CD14-positive monocyte (primary cell): ENCODE measurements at regions not wholly inside any gene's neighbourhood (a gene's known extent, or its start where the extent isn't known, plus 50 kb on each side); places are given as distances from the start of the nearest gene placed in this dataset.

ENCODE experiments used
- DNase-seq, 3 donors: peaks; one replicate each; pipeline ENCODE4 v3.0.0-alpha.2; 2011 to 2022
- H2AFZ ChIP-seq: 2 replicates; pipeline ENCODE4 v1.6.0; 2012; ENCODE audit warnings: mild to moderate bottlenecking, low read depth, low read length, inconsistent platforms; ENCODE audit not compliant: insufficient read depth, poor library complexity, severe bottlenecking
- H3K27ac ChIP-seq, 2 donors: 1 replicate in 1 of 2; 2 replicates in 1 of 2; pipeline ENCODE4 v1.5.1; 2012 to 2013; ENCODE audit warnings: low read length in 2 of 2, control low read depth in 1 of 2, inconsistent platforms in 1 of 2, low read depth in 1 of 2, mild to moderate bottlenecking in 1 of 2
- H3K27me3 ChIP-seq, 2 donors: one replicate each; pipeline versions ENCODE4 v1.6.0 to v1.6.1; 2011 to 2013; ENCODE audit warnings: low read length in 2 of 2; ENCODE audit not compliant: control insufficient read depth in 2 of 2, insufficient read depth in 2 of 2
- H3K36me3 ChIP-seq, 2 donors: replicated peaks in 1 of 2; 1 replicate in 1 of 2; 2 replicates in 1 of 2; pipeline versions ENCODE4 v1.5.1 to v1.6.1; 2012 to 2013; ENCODE audit warnings: low read length in 2 of 2, control low read depth in 1 of 2, inconsistent platforms in 1 of 2, mild to moderate bottlenecking in 1 of 2; ENCODE audit not compliant: insufficient read depth in 2 of 2, control insufficient read depth in 1 of 2
- H3K4me1 ChIP-seq, 2 donors: 1 replicate in 1 of 2; 2 replicates in 1 of 2; pipeline versions ENCODE4 v1.5.1 to v1.6.1; 2012 to 2013; ENCODE audit warnings: low read length in 2 of 2, control low read depth in 1 of 2, inconsistent platforms in 1 of 2, mild to moderate bottlenecking in 1 of 2, moderate library complexity in 1 of 2; ENCODE audit not compliant: insufficient read depth in 2 of 2, control insufficient read depth in 1 of 2
- H3K4me2 ChIP-seq: replicated peaks from 2 replicates; pipeline ENCODE3; 2012; ENCODE audit warnings: low read length, moderate library complexity, mild to moderate bottlenecking; ENCODE audit not compliant: poor library complexity, severe bottlenecking; ENCODE audit errors: extremely low read depth
- H3K4me3 ChIP-seq, 3 experiments: fragments of 200-600 bp in 1 of 3; sonication (generic) in 1 of 3; replicated peaks in 1 of 3; 1 replicate in 2 of 3; 2 replicates in 1 of 3; pipeline ENCODE4 v1.5.1; 2011 to 2013; ENCODE audit warnings: low read length in 3 of 3, mild to moderate bottlenecking in 3 of 3, control low read depth in 2 of 3, low read depth in 2 of 3, inconsistent platforms in 1 of 3, moderate library complexity in 1 of 3
- H3K79me2 ChIP-seq: 2 replicates; pipeline ENCODE4 v1.6.0; 2012; ENCODE audit warnings: mild to moderate bottlenecking, control low read depth, inconsistent platforms, low read length, moderate library complexity; ENCODE audit not compliant: insufficient read depth
- H3K9ac ChIP-seq: 2 replicates; pipeline ENCODE4 v1.6.0; 2017; ENCODE audit warnings: low read length, mild to moderate bottlenecking; ENCODE audit not compliant: insufficient read depth, poor library complexity, severe bottlenecking
- H3K9me3 ChIP-seq, 2 donors: replicated peaks in 1 of 2; 1 replicate in 1 of 2; 2 replicates in 1 of 2; pipeline versions ENCODE4 v1.5.1 to v1.6.1; 2012 to 2013; ENCODE audit warnings: low read length in 2 of 2, control low read depth in 1 of 2; ENCODE audit not compliant: control insufficient read depth in 1 of 2, insufficient read depth in 1 of 2
- H4K20me1 ChIP-seq: 2 replicates; pipeline ENCODE4 v1.6.0; 2012; ENCODE audit warnings: mild to moderate bottlenecking, low read length, control low read depth, moderate library complexity; ENCODE audit not compliant: insufficient read depth
- H3K27ac Mint-ChIP-seq, 7 donors: one replicate each; pipeline ENCODE4 v1.8.0; 2020; ENCODE audit warnings: mild to moderate bottlenecking in 7 of 7, mixed read lengths in 7 of 7, moderate library complexity in 6 of 7, inconsistent platforms in 2 of 7
- H3K27me3 Mint-ChIP-seq, 3 donors: one replicate each; pipeline ENCODE4 v1.8.0; 2021 to 2022; ENCODE audit warnings: low read depth in 3 of 3, mild to moderate bottlenecking in 3 of 3, mixed read lengths in 3 of 3, moderate library complexity in 3 of 3, inconsistent platforms in 1 of 3
- H3K36me3 Mint-ChIP-seq, 2 donors: one replicate each; pipeline ENCODE4 v1.8.0; 2020; ENCODE audit warnings: mixed read lengths in 2 of 2, inconsistent platforms in 1 of 2, mild to moderate bottlenecking in 1 of 2
- H3K4me1 Mint-ChIP-seq: one replicate; pipeline ENCODE4 v1.8.0; 2020; ENCODE audit warnings: mild to moderate bottlenecking, mixed read lengths
- H3K4me3 Mint-ChIP-seq, 2 donors: one replicate each; pipeline ENCODE4 v1.8.0; 2020; ENCODE audit warnings: mild to moderate bottlenecking in 2 of 2, mixed read lengths in 2 of 2, moderate library complexity in 1 of 2
- H3K9me3 Mint-ChIP-seq, 7 donors: one replicate each; pipeline ENCODE4 v1.8.0; 2020 to 2022; ENCODE audit warnings: mixed read lengths in 7 of 7, mild to moderate bottlenecking in 6 of 7, moderate library complexity in 6 of 7, inconsistent platforms in 2 of 7
- CTCF ChIP-seq: fragments of 200-600 bp; IDR thresholded peaks from one replicate; pipeline ENCODE4 v1.8.0; 2022; ENCODE audit warnings: antibody characterized with exemption, mild to moderate bottlenecking
- WGBS: methylation state at CpG from one replicate; pipeline ENCODE4 v1.1.5; 2013; ENCODE audit warnings: missing lambda C conversion rate; ENCODE audit not compliant: insufficient coverage; 5-methylcytosine and 5-hydroxymethylcytosine counted together
- intact Hi-C, 2 donors: fragments of 100-400 bp; cut with micrococcal nuclease; formaldehyde crosslinking; loops; one replicate each; pipeline versions ENCODE4 v1.15.0 to v1.15.1; 2023

GRCh38 chr2:151118269-151118668 lies 143.4 kb downstream of the RBM43 start:
- Histone ChIP-seq H3K36me3 (no peaks in the 10 kb centered on the region), H3K4me2 (no peak overlapping the region), H3K27me3 (no peaks in the 10 kb centered on the region), H3K9ac (no peak overlapping the region), H3K9me3 (peaks cover 0 to 3% of the 10 kb centered on the region in 2 donors), H2AFZ (no peak overlapping the region), H4K20me1 (no peaks in the 10 kb centered on the region), H3K79me2 (no peaks in the 10 kb centered on the region), H3K27ac (no peak overlapping the region), H3K4me1 (no peaks in the 10 kb centered on the region), H3K4me3 (no peak overlapping the region)
- H3K36me3 Mint-ChIP-seq: no peaks in the 10 kb centered on the region
- intact Hi-C loops: no loop called here
- no peaks in the 10 kb centered on the region for H3K4me1 Mint-ChIP-seq
- no peak overlapping the region for H3K27ac Mint-ChIP-seq
- H3K4me3 Mint-ChIP-seq: no peak overlapping the region
- no peak for TF ChIP-seq CTCF
- peaks cover 3 to 15% (median 9%) of the 10 kb centered on the region in 7 donors for H3K9me3 Mint-ChIP-seq
- no peak for DNase-seq
- H3K27me3 Mint-ChIP-seq: peaks cover 0 to 1% (median 0%) of the 10 kb centered on the region in 3 donors

- H3K27me3 Mint-ChIP-seq: peaks cover 0 to 1% (median 0%) of the 10 kb centered on the region in 3 donors
- H3K27ac ChIP-seq: no peak overlapping the region
- no peak for DNase-seq
- H3K9me3 Mint-ChIP-seq: peaks cover 3 to 13% (median 9%) of the 10 kb centered on the region in 7 donors
- H2AFZ ChIP-seq: no peak overlapping the region
- H3K36me3 ChIP-seq: no peaks in the 10 kb centered on the region
- H3K27me3 ChIP-seq: no peaks in the 10 kb centered on the region
- no peaks in the 10 kb centered on the region for H3K79me2 ChIP-seq
- H3K27ac Mint-ChIP-seq: no peak overlapping the region
- no peaks in the 10 kb centered on the region for H3K4me1 Mint-ChIP-seq
- no peaks in the 10 kb centered on the region for H4K20me1 ChIP-seq
- H3K4me1 ChIP-seq: no peaks in the 10 kb centered on the region
- 100% methylated on average over 2 of the region's 3 CpGs for WGBS
- no peak overlapping the region for H3K4me2 ChIP-seq
- intact Hi-C loops: no loop called here
- no peak for TF ChIP-seq CTCF
- no peaks in the 10 kb centered on the region for H3K36me3 Mint-ChIP-seq
- no peak overlapping the region for H3K9ac ChIP-seq
- no peak overlapping the region for H3K4me3 Mint-ChIP-seq
- H3K4me3 ChIP-seq: no peak overlapping the region
- peaks cover 0 to 3% of the 10 kb centered on the region in 2 donors for H3K9me3 ChIP-seq
Observed at GRCh38 chr2:151114874-151115273, 146.8 kb downstream of the RBM43 start.
